Peyer's patch (tissue), 4 donors: ENCODE measurements at regions not wholly inside any gene's neighbourhood (a gene's known extent, or its start where the extent isn't known, plus 50 kb on each side); places are given as distances from the start of the nearest gene placed in this dataset.

Experiments used
- DNase-seq, 3 donors: peaks; one replicate each; pipeline ENCODE4 v3.0.0-alpha.2; 2017 to 2019
- H3K27ac ChIP-seq, 4 donors: fragments of 200-600 bp; sonication (generic); one replicate each; pipeline ENCODE4 v1.5.1; 2016 to 2019
- H3K27me3 ChIP-seq, 2 donors: fragments of 200-600 bp; sonication (generic); one replicate each; pipeline ENCODE4 v1.5.1; 2019
- H3K36me3 ChIP-seq, 3 donors: fragments of 200-600 bp; sonication (generic); one replicate each; pipeline ENCODE4 v1.5.1; 2016 to 2019
- H3K4me1 ChIP-seq, 4 donors: fragments of 200-600 bp; sonication (generic); one replicate each; pipeline ENCODE4 v1.5.1; 2016 to 2019
- H3K4me3 ChIP-seq, 4 donors: fragments of 200-600 bp; sonication (generic); 1 replicate in 3 of 4; 2 replicates in 1 of 4; pipeline ENCODE4 v1.5.1; 2016 to 2019; ENCODE audit warnings: mild to moderate bottlenecking in 1 of 4
- H3K9me3 ChIP-seq, 4 donors: fragments of 200-600 bp; sonication (generic); one replicate each; pipeline ENCODE4 v1.5.1; 2016 to 2019; ENCODE audit warnings: mild to moderate bottlenecking in 1 of 4
- POLR2A ChIP-seq, 2 donors: fragments of 450-650 bp; IDR thresholded peaks; one replicate each; pipeline ENCODE4 v1.5.1; 2017; ENCODE audit warnings: antibody characterized with exemption in 2 of 2, mild to moderate bottlenecking in 2 of 2, moderate library complexity in 2 of 2
- TF ChIP-seq, protein P1 (sequence below), 6 experiments: fragments of 450-650 bp in 4 of 6; fragments of 200-600 bp in 2 of 6; sonication (generic) in 1 of 6; IDR thresholded peaks; one replicate each; pipeline ENCODE4 v1.5.1; 2017 to 2019; ENCODE audit warnings: antibody characterized with exemption in 6 of 6, mild to moderate bottlenecking in 3 of 6, moderate library complexity in 1 of 6

DNA sequence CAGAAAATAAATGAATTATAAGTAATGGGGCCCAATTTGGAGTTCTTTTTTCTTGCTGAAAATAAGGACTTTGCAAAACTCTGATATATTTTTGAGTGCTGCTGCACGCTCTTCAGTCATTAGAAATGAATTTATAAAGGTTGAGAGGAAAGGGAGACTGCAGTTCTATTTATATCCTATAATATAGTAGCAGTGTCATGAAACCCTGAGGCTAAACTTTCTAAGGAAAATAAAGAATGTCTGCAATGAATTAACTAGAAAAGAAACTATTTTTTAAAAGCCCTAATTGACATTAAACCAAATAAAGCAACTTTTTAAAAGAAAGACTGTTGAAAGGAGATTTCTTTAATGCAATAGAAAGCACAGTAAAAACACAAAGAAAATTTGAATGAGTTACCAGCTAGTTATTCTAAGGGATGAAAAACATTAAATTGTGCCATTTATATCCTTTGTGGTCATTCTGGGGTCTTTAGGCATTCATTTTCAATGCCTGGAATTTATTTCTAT, 1072.8 kb upstream of the TMEFF2 start:
- H3K9me3 ChIP-seq: no peaks in the 10 kb centered on the region
- no peaks in the 10 kb centered on the region for H3K27me3 ChIP-seq
- TF ChIP-seq POLR2A (IDR thresholded peaks at IDR 0.05): no peak
- TF ChIP-seq, protein P1, sequence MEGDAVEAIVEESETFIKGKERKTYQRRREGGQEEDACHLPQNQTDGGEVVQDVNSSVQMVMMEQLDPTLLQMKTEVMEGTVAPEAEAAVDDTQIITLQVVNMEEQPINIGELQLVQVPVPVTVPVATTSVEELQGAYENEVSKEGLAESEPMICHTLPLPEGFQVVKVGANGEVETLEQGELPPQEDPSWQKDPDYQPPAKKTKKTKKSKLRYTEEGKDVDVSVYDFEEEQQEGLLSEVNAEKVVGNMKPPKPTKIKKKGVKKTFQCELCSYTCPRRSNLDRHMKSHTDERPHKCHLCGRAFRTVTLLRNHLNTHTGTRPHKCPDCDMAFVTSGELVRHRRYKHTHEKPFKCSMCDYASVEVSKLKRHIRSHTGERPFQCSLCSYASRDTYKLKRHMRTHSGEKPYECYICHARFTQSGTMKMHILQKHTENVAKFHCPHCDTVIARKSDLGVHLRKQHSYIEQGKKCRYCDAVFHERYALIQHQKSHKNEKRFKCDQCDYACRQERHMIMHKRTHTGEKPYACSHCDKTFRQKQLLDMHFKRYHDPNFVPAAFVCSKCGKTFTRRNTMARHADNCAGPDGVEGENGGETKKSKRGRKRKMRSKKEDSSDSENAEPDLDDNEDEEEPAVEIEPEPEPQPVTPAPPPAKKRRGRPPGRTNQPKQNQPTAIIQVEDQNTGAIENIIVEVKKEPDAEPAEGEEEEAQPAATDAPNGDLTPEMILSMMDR (IDR thresholded peaks at IDR 0.05): no peak
- DNase-seq: no peak
- H3K4me1 ChIP-seq: no peaks in the 10 kb centered on the region
- no peak overlapping the region for H3K4me3 ChIP-seq
- no peaks in the 10 kb centered on the region for H3K36me3 ChIP-seq
- H3K27ac ChIP-seq: no peak overlapping the region

DNA sequence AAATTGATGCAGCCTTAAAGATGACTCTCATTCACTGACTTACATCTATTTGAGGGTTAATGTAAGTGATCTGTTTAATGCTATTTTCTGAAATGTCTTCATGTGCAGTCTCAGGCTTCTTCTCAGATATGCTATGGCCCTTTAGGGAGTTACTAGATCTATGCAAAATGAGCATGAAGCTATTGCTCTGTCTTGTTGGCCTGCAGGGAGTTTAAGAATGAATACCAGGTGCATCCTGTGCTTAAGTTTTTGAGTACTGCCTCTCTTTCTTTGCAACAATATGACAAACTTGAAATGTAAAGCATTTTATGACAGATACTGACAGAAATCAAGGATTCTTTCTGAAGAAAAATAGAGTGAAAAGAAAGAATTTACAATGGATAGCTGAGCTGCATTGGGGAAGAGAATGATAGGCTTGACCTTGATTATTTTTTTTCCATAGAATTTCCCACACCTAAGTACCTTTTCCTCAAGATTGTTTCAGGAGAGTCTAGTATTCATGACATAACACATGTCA, 1058.3 kb upstream of the TMEFF2 start:
- H3K27me3 ChIP-seq: no peaks in the 10 kb centered on the region
- H3K36me3 ChIP-seq: no peaks in the 10 kb centered on the region
- H3K27ac ChIP-seq: no peak overlapping the region
- H3K4me1 ChIP-seq: no peaks in the 10 kb centered on the region
- DNase-seq: no peak
- H3K4me3 ChIP-seq: no peak overlapping the region
- no peaks in the 10 kb centered on the region for H3K9me3 ChIP-seq
- TF ChIP-seq, protein P1 (IDR thresholded peaks at IDR 0.05): no peak
- no peak for TF ChIP-seq POLR2A (IDR thresholded peaks at IDR 0.05)

DNA sequence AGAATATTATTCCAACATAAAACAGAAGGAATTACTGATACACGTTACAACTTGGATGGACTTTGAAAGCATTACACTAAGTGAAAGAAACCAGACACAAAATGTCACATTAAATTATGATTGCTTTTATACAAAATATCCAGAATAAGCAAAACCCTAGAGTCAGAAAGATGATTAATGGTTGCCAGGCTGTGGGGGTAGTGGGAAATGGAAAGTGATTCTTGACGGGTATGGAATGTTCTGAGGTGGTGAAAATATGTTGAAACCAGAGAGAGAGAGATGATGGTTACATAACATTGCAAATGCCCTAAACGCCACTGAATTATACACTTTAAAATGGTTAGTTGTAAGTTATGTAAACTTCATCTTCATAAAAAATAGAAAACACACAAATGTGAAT, 1057.2 kb upstream of the TMEFF2 start:
- Histone ChIP-seq H3K4me1 (no peaks in the 10 kb centered on the region), H3K4me3 (no peak overlapping the region), H3K27me3 (no peaks in the 10 kb centered on the region), H3K36me3 (no peaks in the 10 kb centered on the region), H3K27ac (no peak overlapping the region), H3K9me3 (no peaks in the 10 kb centered on the region)
- no peak for DNase-seq
- TF ChIP-seq, protein P1 (IDR thresholded peaks at IDR 0.05): no peak

DNA sequence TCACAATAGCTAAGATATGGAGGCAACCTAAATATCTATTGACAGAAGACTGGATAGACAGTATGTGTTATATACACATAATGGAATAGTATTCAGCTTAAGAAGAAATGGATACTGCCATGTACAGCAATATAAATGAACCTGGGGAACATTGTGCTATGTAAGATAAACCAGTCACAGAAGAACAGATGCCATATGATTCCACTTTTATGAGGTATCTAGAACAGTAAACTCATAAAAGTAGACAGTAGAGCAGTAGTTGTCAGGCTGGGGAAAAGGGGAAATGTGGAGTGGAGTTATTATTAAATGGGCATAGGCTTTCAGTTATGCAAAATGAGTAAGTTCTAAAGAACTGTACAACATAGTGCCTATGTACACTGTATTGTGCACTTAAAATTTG, 1055.7 kb upstream of the TMEFF2 start:
- no peaks in the 10 kb centered on the region for H3K9me3 ChIP-seq
- no peak overlapping the region for H3K27ac ChIP-seq
- H3K36me3 ChIP-seq: no peaks in the 10 kb centered on the region
- no peak for TF ChIP-seq POLR2A (IDR thresholded peaks at IDR 0.05)
- TF ChIP-seq, protein P1 (IDR thresholded peaks at IDR 0.05): no peak
- DNase-seq: no peak
- H3K4me1 ChIP-seq: no peaks in the 10 kb centered on the region
- no peaks in the 10 kb centered on the region for H3K27me3 ChIP-seq
- H3K4me3 ChIP-seq: no peak overlapping the region

DNA sequence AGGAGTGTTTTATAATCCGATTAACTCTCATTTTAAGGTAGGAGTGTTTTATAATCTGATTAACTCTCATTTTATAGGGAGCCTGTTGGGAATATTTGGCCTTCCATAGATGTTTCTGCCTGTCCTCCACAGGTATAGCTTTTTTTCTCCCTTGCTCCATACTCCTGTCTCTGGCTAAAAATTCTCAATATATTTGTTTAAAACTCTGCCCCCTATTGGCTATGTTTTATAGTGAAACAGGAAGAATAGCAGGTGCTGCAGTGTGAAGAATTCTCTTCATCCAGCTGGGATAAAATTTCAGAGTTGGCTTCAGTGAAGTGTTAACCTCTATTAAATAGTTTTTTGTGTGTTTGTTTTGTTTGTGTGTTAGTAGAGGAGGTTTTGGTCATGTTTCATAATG, 1046.0 kb upstream of the TMEFF2 start:
- no peaks in the 10 kb centered on the region for H3K27me3 ChIP-seq
- H3K27ac ChIP-seq: no peak overlapping the region
- no peak for TF ChIP-seq POLR2A (IDR thresholded peaks at IDR 0.05)
- TF ChIP-seq, protein P1 (IDR thresholded peaks at IDR 0.05): peak in 3 of 6 experiments; percentile 14 to 29 (median 19)
- no peaks in the 10 kb centered on the region for H3K4me1 ChIP-seq
- no peak for DNase-seq
- no peaks in the 10 kb centered on the region for H3K9me3 ChIP-seq
- no peaks in the 10 kb centered on the region for H3K36me3 ChIP-seq
- no peak overlapping the region for H3K4me3 ChIP-seq

DNA sequence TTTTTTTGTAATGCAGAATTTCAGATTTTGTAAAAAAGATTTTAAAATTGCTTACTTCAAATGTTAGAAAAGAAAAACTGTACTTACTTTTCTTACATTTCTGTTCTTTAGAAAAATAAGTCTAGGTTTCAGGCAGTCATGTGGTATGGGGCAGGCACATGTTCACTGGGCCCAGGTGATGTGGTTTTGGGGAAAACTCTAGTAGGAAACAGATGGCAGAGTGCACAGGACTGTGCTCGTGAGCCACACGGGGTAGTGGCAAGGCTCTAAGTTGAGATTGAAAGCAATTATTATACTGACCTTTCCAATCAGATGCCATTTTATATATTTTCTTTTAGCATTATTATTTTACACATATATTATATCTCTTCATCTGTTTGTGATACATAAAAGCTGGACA, 1036.9 kb upstream of the TMEFF2 start:
- H3K4me1 ChIP-seq: no peaks in the 10 kb centered on the region
- TF ChIP-seq POLR2A (IDR thresholded peaks at IDR 0.05): no peak
- TF ChIP-seq, protein P1 (IDR thresholded peaks at IDR 0.05): no peak
- no peaks in the 10 kb centered on the region for H3K27me3 ChIP-seq
- no peak overlapping the region for H3K4me3 ChIP-seq
- no peaks in the 10 kb centered on the region for H3K9me3 ChIP-seq
- no peak overlapping the region for H3K27ac ChIP-seq
- H3K36me3 ChIP-seq: no peaks in the 10 kb centered on the region
- no peak for DNase-seq
